Retinal pigment epithelial cell (primary cell): ENCODE measurements at regions not wholly inside any gene's neighbourhood (a gene's known extent, or its start where the extent isn't known, plus 50 kb on each side); places are given as distances from the start of the nearest gene placed in this dataset.

Experiments used
- DNase-seq: peaks from one replicate; pipeline ENCODE4 v3.0.0-alpha.2; 2010; ENCODE audit warnings: low read depth
- H3K4me3 ChIP-seq: 2 replicates; pipeline ENCODE4 v1.5.1; 2011; ENCODE audit warnings: mild to moderate bottlenecking, low read length, control low read depth, moderate library complexity
- TF ChIP-seq, protein P1 (sequence below): conservative IDR thresholded peaks from 2 replicates; pipeline ENCODE4 v1.5.1; 2011; ENCODE audit warnings: low read depth, low read length, control low read depth, inconsistent platforms

DNA sequence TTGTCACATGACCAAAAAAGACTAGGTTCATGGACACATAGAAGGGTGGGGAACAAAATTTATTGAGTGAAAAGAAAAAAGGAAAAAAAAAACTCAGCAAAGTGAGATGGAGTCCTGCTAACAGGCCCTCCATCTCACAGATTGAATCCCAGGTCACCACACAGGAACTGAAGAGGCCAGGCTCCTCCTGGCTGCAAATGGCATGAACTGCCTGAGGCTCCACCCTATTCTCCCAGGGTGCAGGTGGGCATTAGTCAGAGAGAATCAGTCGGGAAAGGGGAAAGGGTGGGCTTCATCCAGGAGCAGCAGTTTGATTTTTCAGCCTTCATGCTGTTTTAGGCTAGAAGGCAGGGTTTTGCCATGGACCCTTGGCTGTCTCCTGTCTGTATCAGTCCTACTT is 128.5 kb upstream of the GRID2 start:
- DNase-seq = no peak

DNA sequence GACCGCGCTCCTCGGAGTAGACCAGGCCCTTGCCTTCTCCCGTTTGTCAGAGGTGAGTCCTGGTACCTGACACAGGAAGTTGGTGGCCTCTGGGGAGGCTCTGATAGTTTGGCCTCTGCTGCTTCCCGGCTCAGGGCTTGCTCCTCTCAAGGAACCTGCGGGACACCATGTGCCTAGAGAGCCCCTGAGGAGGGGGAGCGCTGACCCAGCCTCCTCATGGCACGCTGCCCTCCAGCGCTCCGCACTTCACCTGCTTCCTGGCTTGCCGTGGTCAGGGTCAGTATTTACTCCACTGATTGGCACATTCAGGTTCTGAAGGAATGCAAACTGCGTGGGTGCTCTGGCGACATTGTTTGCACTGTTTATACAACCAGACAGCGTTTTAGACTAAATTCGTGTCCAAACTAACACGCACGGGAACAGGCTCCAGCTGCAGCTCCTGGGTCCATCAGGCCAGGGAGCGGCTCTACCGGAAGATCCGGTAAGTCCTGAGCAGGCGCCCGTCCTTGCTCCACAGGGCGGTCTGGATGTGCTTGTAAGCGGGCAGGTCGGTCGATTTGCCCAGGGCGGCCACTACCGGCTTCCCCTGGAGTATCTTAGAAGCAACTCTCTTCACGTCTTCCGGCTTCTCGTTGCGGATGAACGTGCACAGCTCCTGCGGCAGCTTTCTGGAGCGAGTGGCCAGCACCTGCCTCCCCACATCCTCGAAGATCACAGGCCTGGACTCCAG is 121.6 kb upstream of the GRID2 start:
- TF ChIP-seq, protein P1, sequence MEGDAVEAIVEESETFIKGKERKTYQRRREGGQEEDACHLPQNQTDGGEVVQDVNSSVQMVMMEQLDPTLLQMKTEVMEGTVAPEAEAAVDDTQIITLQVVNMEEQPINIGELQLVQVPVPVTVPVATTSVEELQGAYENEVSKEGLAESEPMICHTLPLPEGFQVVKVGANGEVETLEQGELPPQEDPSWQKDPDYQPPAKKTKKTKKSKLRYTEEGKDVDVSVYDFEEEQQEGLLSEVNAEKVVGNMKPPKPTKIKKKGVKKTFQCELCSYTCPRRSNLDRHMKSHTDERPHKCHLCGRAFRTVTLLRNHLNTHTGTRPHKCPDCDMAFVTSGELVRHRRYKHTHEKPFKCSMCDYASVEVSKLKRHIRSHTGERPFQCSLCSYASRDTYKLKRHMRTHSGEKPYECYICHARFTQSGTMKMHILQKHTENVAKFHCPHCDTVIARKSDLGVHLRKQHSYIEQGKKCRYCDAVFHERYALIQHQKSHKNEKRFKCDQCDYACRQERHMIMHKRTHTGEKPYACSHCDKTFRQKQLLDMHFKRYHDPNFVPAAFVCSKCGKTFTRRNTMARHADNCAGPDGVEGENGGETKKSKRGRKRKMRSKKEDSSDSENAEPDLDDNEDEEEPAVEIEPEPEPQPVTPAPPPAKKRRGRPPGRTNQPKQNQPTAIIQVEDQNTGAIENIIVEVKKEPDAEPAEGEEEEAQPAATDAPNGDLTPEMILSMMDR = no peak
- no peak overlapping the region for H3K4me3 ChIP-seq
- DNase-seq = no peak

More for the DNA sequence above, 128.5 kb upstream of the GRID2 start:
- TF ChIP-seq, protein P1 = no peak
- H3K4me3 ChIP-seq = no peak overlapping the region

DNA sequence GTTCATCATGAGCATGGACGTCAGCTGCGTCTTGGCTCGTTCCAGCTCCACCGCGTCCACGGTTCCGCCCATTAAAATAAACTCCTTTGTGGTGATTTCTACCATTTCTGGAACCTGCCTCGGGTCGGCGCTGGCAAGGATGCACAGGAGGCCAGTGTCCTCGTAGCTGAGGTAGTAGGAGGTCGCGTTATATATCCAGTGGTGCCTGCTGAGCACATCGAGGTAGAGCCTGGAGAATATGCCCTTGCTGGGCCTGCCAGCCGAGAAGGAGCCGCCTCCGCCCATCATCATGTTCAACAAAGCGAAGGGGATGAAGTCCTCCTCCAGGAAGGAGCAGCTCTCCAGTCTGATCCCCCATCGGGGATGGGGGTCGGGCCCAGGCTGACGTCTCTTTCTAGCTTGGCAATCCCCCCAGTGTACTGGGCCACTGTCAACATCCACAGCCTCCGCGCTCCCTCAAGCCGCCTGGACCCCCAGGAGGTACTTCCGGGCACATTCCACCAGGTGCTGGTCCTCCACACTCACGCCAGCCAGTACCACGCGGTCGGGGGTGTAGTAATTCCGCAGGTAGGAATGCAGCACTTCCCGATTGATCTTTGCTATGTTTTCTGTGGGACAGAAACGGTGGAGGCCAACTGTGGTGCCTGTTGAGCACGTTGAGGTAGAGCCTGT is 120.9 kb upstream of the GRID2 start:
- no peak for DNase-seq
- H3K4me3 ChIP-seq = no peak overlapping the region
- TF ChIP-seq, protein P1 = no peak

DNA sequence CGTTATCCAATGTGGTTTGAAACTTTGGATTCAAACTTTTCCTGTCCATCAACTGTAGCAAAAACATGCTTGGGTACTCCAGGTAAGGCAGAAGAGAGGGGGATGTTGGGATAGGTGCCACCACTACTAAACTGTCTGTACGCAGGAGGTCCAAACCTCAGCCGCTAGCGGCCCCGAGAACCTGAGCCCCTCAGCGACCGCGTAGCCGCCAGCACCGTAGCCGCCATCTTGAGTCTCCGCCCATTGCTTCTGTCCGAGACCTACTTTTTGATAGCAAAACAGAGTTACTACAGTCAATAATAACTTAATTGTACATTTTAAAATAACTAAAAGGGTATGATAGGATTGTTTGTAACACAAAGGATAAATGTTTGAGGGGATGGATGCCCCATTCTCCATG is 119.9 kb upstream of the GRID2 start:
- H3K4me3 ChIP-seq = no peak overlapping the region
- TF ChIP-seq, protein P1 = no peak
- DNase-seq = no peak

DNA sequence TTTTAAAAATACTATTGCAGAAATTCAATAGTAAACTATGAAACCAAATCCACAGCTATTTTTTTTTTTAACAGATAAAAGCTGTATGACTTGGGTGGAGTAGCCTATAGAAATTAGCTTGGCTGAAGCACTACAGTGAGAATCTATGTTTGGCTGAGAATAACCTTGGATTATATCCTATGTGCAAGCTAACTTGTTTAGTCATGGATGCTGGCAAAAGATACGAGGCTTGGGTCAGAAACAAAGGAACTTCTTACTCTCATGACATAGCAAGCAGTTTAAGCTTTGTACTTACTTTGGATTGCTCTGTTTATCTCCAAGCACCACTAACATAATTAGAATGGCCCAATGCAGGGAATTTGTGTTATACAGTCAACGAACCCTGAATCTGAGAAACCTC is 119.2 kb upstream of the GRID2 start:
- TF ChIP-seq, protein P1 = no peak
- no peak for DNase-seq
- H3K4me3 ChIP-seq = no peak overlapping the region

DNA sequence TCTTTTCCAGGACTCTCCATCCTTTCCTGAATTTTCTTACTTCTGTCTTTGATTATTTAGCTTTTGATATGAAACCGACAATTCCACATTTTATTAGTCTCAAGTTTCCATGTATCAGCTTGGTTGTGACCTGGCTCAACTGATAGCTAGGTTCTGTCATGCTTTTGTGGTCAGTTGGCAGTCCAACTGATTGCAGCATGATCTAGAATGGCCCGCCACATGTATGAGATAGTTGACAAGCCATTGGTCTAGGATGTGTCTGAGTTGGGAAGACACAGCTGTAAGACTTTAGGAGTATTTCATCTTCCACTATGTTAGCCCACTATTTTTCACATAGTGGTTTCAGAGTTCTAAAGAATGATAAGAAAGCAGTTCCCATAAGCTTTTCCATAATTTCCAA is 117.5 kb upstream of the GRID2 start:
- TF ChIP-seq, protein P1 = no peak
- H3K4me3 ChIP-seq = no peak overlapping the region
- no peak for DNase-seq

DNA sequence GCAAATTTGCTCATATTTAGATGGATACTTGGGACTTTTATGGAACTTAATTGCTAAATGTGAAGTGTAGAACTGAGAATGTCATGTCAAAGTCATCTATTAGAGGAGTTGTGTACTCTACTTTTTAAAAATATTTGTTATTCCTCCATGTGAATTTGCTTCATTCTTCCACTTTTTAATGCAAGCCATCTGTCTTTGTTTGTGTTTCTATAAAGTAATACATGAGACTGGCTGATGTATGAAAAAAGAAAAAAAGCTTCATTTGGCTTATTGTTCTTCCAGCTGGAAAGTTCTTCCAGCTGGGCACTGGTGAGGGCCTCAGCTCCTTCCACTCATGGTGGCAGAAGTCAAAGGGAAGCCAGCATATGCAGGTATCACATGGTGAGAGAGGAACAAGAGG is 114.6 kb upstream of the GRID2 start:
- TF ChIP-seq, protein P1 = no peak
- H3K4me3 ChIP-seq = no peak overlapping the region
- no peak for DNase-seq
